Keratinocyte (primary cell): ENCODE measurements at regions not wholly inside any gene's neighbourhood (a gene's known extent, or its start where the extent isn't known, plus 50 kb on each side); places are given as distances from the start of the nearest gene placed in this dataset.

Experiments used
- DNase-seq: peaks from one replicate; pipeline ENCODE4 v3.0.0-alpha.2; 2011; ENCODE audit warnings: low read depth, missing footprints, low spot score
- FAIRE-seq: peaks from 2 replicates; lab custom pipeline; 2011; peaks lifted over from hg19 to GRCh38; lab: Jason Lieb, UNC
- H2AFZ ChIP-seq: 2 replicates; pipeline ENCODE4 v1.6.0; 2012; ENCODE audit warnings: low read length, control low read depth, inconsistent platforms; ENCODE audit not compliant: control insufficient read depth
- H3K27ac ChIP-seq: 2 replicates; pipeline ENCODE4 v1.5.1; 2011; ENCODE audit warnings: low read length; ENCODE audit not compliant: control insufficient read depth, insufficient read depth
- H3K27me3 ChIP-seq: 3 replicates; pipeline ENCODE4 v1.6.0; 2011; ENCODE audit warnings: low read length; ENCODE audit not compliant: control insufficient read depth, insufficient read depth; ENCODE audit errors: extremely low read depth
- H3K36me3 ChIP-seq, 2 experiments: 2 replicates in 1 of 2; 3 replicates in 1 of 2; pipeline ENCODE4 v1.5.1; 2011; ENCODE audit warnings: low read length in 2 of 2, mild to moderate bottlenecking in 1 of 2; ENCODE audit not compliant: control insufficient read depth in 2 of 2, insufficient read depth in 2 of 2; ENCODE audit errors: extremely low read depth in 1 of 2
- H3K4me1 ChIP-seq: 3 replicates; pipeline ENCODE4 v1.5.1; 2011; ENCODE audit warnings: low read length; ENCODE audit not compliant: control insufficient read depth, insufficient read depth; ENCODE audit errors: extremely low read depth
- H3K4me2 ChIP-seq: 3 replicates; pipeline ENCODE4 v1.6.0; 2011; ENCODE audit warnings: low read depth, low read length; ENCODE audit not compliant: control insufficient read depth, insufficient read depth; ENCODE audit errors: extremely low read depth
- H3K4me3 ChIP-seq, 3 experiments: fragments of 200-600 bp in 1 of 3; sonication (generic) in 1 of 3; 2 replicates in 2 of 3; 3 replicates in 1 of 3; pipeline ENCODE4 v1.5.1; 2011 to 2016; ENCODE audit warnings: low read length in 3 of 3, mild to moderate bottlenecking in 3 of 3, control low read depth in 2 of 3, inconsistent platforms in 1 of 3, low read depth in 1 of 3, mixed read lengths in 1 of 3, mixed run types in 1 of 3, moderate library complexity in 1 of 3; ENCODE audit not compliant: control insufficient read depth in 2 of 3, insufficient read depth in 2 of 3; ENCODE audit errors: extremely low read depth in 1 of 3
- H3K79me2 ChIP-seq: 2 replicates; pipeline ENCODE4 v1.6.0; 2012; ENCODE audit warnings: low read length; ENCODE audit not compliant: control insufficient read depth, insufficient read depth
- H3K9ac ChIP-seq: 3 replicates; pipeline ENCODE4 v1.6.0; 2011; ENCODE audit warnings: low read length; ENCODE audit not compliant: control insufficient read depth, insufficient read depth; ENCODE audit errors: extremely low read depth
- H3K9me1 ChIP-seq: 3 replicates; pipeline ENCODE4 v1.6.0; 2011; ENCODE audit warnings: low read length; ENCODE audit not compliant: control insufficient read depth, insufficient read depth; ENCODE audit errors: extremely low read depth
- H3K9me3 ChIP-seq: 2 replicates; pipeline ENCODE4 v1.5.1; 2012; ENCODE audit warnings: low read depth, low read length; ENCODE audit not compliant: control insufficient read depth
- H4K20me1 ChIP-seq: 3 replicates; pipeline ENCODE4 v1.6.0; 2011; ENCODE audit warnings: low read length; ENCODE audit not compliant: control insufficient read depth, insufficient read depth; ENCODE audit errors: extremely low read depth
- CTCF ChIP-seq, 3 experiments: IDR thresholded peaks in 1 of 3; conservative IDR thresholded peaks in 1 of 3; optimal IDR thresholded peaks in 1 of 3; 2 replicates in 2 of 3; 3 replicates in 1 of 3; pipeline versions ENCODE3 to v1.5.1; 2011; ENCODE audit warnings: low read length in 3 of 3, mild to moderate bottlenecking in 3 of 3, moderate library complexity in 2 of 3, control low read depth in 1 of 3, inconsistent platforms in 1 of 3; ENCODE audit not compliant: insufficient read depth in 2 of 3; ENCODE audit errors: extremely low read depth in 1 of 3
- EZH2 ChIP-seq: IDR thresholded peaks from one replicate; pipeline ENCODE4 v1.6.1; 2012; ENCODE audit warnings: inconsistent platforms, mild to moderate bottlenecking, low read length, moderate library complexity
- dilution Hi-C: fragments of 300-500 bp; cut with MboI; formaldehyde crosslinking; loops from one replicate; pipeline ENCODE4 v1.7.0; 2020; ENCODE audit warnings: low sequenced_read_pairs; ENCODE audit not compliant: extremely low pct_ligation_motif_present

DNA sequence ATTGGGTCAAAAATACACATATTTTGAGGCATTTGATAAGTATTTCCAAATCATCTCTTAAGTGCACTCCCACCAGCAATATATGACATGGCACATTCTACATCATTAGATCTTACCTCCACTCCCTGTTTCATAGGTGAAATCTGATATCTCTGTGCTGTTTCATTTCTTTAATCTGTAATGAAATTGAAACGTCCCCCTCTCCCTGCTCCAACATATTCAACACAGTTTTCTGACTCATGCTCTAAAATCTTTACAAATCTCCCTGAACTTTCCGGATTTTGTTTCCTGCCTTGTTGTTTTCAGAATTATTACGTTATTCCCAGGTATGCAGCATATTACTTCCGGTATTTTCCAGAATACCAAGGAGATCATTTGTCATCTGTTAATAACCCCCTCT lies 66.1 kb upstream of the AKT3 start:
- peaks cover 4% of the 10 kb centered on the region for H3K27me3 ChIP-seq
- FAIRE-seq: no peak
- no peaks in the 10 kb centered on the region for H3K9me3 ChIP-seq
- DNase-seq: no peak
- no peak overlapping the region for H3K9ac ChIP-seq
- TF ChIP-seq EZH2: no peak
- TF ChIP-seq CTCF (optimal IDR thresholded peaks at IDR 0.05 in 1 of 3, IDR thresholded peaks at IDR 0.05 in 1 of 3, conservative IDR thresholded peaks at IDR 0.05 in 1 of 3; ENCODE audit: extremely low read depth in 1 of 3, insufficient read depth in 2 of 3, low read length in 3 of 3): no peak
- H3K36me3 ChIP-seq: no peaks in the 10 kb centered on the region
- dilution Hi-C loops: no loop called here
- no peaks in the 10 kb centered on the region for H3K9me1 ChIP-seq
- no peak overlapping the region for H2AFZ ChIP-seq
- peak overlapping the region; percentile 55 for H3K4me2 ChIP-seq
- H4K20me1 ChIP-seq: no peaks in the 10 kb centered on the region
- no peak overlapping the region for H3K27ac ChIP-seq
- no peak overlapping the region for H3K4me3 ChIP-seq
- H3K4me1 ChIP-seq: peaks cover 16% of the 10 kb centered on the region
- no peaks in the 10 kb centered on the region for H3K79me2 ChIP-seq

GRCh38 chr1:243912347-243912746 lies 62.3 kb upstream of the AKT3 start:
- H3K36me3 ChIP-seq: no peaks in the 10 kb centered on the region
- FAIRE-seq (no peak), DNase-seq (no peak)
- no peaks in the 10 kb centered on the region for H3K9me3 ChIP-seq
- H3K27me3 ChIP-seq: peaks cover 4% of the 10 kb centered on the region
- H3K9me1 ChIP-seq: no peaks in the 10 kb centered on the region
- H3K4me1 ChIP-seq: peaks cover 12% of the 10 kb centered on the region
- H3K79me2 ChIP-seq: no peaks in the 10 kb centered on the region
- H3K27ac ChIP-seq: no peak overlapping the region
- dilution Hi-C loops: no loop called here
- no peak overlapping the region for H3K9ac ChIP-seq
- H3K4me2 ChIP-seq: no peak overlapping the region
- TF ChIP-seq CTCF (optimal IDR thresholded peaks at IDR 0.05 in 1 of 3, IDR thresholded peaks at IDR 0.05 in 1 of 3, conservative IDR thresholded peaks at IDR 0.05 in 1 of 3; ENCODE audit: extremely low read depth in 1 of 3, insufficient read depth in 2 of 3, low read length in 3 of 3) (no peak), EZH2 (no peak)
- H3K4me3 ChIP-seq: no peak overlapping the region
- H2AFZ ChIP-seq: no peak overlapping the region
- no peaks in the 10 kb centered on the region for H4K20me1 ChIP-seq
